Smooth muscle cell of the brain vasculature (primary cell): ENCODE measurements at regions not wholly inside any gene's neighbourhood (a gene's known extent, or its start where the extent isn't known, plus 50 kb on each side); places are given as distances from the start of the nearest gene placed in this dataset.
"Not testable (repeated sequence)": the region's sequence is repeated elsewhere in the genome, so short reads cannot be mapped to it uniquely, and the experiment has no call there.

Experiments used
- DNase-seq: peaks from one replicate; pipeline ENCODE4 v3.0.0-alpha.2; 2012; ENCODE audit warnings: low read depth, low spot score

DNA sequence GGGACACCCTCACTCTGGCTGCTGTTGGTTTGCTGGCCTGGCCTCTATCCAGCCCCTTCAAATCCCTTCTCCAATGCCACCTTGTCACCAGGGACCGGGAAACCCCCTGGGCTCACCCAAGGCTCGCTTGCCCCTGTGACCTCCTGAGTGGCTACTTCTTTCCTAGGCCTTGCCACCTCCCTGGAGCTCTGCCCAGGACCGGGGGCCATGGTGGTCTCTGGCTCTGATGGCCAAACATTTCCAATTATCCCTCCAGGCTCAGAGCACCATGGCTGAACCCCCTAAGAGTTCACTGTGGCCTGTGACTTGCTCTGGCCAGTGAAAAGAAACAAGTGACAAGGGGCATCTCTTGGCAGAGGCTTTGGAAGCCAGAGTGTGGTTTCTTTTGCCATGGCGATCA lies 237.6 kb downstream of the TFCP2L1 start:
- no peak for DNase-seq

DNA sequence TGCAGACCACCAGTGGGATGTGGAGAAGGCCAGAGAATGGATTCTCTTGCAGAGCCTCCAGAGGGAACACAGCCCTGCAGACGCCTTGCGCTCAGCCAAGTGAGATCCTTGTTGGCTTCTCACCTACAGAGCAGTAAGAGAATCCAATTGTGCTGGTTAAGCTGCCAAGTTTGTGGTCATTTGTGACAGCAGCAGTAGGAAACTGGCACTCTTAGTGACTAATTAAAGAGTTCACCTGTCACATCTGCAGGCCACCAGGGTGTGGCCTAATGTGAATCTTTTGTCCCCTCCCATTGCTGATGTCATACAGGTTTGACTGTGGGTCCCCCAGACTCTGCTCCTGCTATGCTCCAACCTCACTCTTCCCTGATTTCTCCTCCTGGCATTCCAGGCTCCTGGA lies 235.9 kb downstream of the TFCP2L1 start:
- DNase-seq: no peak

DNA sequence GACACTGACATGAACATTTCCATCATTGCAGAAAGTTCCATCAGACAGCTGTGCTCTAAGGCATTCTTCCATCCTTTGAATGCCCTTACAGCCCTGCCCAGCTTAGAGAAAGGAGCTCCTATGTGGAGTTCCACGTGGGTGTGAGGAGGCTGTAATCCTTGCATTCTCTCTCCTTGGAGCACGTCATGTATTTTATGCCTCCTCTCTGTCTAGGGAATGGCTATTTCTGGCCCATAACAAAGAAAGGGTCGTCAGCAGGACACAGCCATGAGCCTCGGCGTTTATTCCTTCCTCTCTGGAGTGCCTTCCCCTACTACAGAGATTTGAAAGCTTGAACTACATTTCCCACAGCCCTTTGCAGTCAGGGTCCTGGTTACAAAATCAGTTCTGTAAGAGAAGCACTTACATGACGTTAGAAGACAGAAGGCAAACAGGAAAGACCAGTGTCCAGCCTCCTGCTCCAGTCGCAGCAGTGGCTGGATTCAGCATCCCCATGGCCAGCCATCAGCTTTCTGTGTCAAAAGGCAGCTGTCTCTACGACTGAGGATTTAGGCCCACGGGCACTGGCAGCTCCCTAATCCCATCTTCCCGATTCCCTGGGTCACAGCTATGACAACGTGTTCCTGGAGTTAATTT lies 234.9 kb downstream of the TFCP2L1 start:
- no peak for DNase-seq

- DNase-seq: no peak
Observed at GRCh38 chr2:121051311-121051710, 233.7 kb downstream of the TFCP2L1 start.

- no peak for DNase-seq
Observed at GRCh38 chr2:121052023-121052422, 233.0 kb downstream of the TFCP2L1 start.

- no peak for DNase-seq
Observed at GRCh38 chr2:121052521-121052920, 232.5 kb downstream of the TFCP2L1 start.

DNA sequence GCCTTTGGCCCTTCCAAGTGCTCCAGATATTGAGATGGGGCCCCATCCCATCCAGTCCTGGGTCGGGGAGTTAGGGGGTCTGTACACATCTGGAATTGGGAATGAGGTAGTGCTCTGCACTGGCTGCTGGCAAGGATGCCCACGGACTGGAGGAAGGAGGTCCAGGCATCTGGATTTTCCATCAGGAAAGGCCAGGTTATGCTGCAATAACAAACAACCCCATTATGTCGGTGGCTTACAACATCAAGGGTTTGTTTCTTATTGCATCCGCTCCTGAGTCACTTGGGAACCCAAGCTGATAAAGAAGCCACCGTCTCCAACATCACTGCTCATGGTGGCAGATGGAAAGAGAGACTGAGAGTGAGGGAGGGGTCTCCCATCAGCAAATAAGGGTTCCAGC lies 229.9 kb downstream of the TFCP2L1 start:
- DNase-seq: no peak

GRCh38 chr2:121055501-121055900 lies 229.5 kb downstream of the TFCP2L1 start:
- no peak for DNase-seq

- DNase-seq: no peak
Observed at GRCh38 chr2:121058852-121059558, 226.0 kb downstream of the TFCP2L1 start.

GRCh38 chr2:121059651-121060649 lies 225.1 kb downstream of the TFCP2L1 start:
- no peak for DNase-seq

- DNase-seq: no peak
Observed at GRCh38 chr2:121061633-121062032, 223.4 kb downstream of the TFCP2L1 start.

GRCh38 chr2:121063471-121063870 lies 221.5 kb downstream of the TFCP2L1 start:
- no peak for DNase-seq

DNA sequence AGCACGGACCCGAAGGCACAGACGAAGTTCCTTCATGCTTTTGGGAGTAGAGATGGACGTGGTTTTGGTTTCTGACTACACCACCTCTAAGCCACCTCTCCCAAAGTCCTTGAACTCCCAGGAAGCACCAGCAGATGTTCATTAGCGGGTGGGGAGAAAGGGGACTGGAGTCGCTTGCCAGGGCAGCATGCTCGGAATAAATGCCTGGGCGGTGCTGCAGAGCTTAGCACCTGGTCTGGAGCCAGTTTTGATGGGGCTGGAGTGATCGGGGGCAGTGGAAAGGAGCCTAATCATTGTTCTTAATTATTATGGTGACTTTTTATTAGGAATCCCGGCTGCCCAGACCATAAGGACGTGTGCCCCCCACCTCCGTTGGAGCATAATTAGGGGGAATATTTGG lies 220.8 kb downstream of the TFCP2L1 start:
- no peak for DNase-seq

- no peak for DNase-seq
Observed at GRCh38 chr2:121065239-121065638, 219.8 kb downstream of the TFCP2L1 start.

DNA sequence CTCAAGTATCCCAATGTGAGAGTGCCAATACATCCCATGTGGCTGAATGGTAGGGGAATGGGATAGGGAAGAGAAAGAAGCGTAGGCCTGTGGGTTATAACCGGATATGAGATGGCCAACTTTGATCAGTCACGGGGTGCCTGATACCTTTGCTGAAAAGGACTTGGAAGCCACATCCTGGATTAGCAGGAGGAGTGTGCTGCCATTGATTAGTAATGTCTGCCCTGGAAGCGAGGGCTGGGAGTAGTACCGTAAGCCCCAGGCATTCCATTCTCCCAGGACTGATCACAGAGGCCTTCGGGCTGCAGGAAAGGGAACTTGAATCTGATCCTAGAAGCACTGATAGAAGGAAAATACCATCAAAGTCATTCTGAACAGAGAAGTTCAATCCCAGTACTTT lies 218.5 kb downstream of the TFCP2L1 start:
- DNase-seq: no peak

GRCh38 chr2:121068851-121069250 lies 216.2 kb downstream of the TFCP2L1 start:
- no peak for DNase-seq

GRCh38 chr2:121069434-121069969 lies 215.5 kb downstream of the TFCP2L1 start:
- DNase-seq: no peak

DNA sequence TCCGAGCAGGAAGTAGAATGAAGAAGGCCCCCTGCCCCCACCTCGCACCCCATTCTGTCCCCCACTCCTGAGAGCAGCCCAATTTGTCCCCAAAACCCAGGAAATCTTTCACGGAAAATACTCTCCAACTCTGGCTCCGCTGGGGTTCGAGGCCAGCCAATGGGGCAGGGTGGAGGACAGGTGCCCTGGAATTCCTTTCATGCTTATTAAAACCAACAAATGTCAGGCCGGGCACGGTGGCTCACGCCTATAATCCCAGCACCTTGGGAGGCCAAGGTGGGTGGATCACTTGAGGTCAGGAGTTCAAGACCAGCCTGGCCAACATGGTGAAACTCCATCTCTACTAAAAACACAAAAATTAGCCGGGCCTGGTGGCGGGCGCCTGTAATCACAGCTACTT lies 214.9 kb downstream of the TFCP2L1 start:
- not testable (repeated sequence) for DNase-seq

GRCh38 chr2:121071034-121071504 lies 213.9 kb downstream of the TFCP2L1 start:
- no peak for DNase-seq

GRCh38 chr2:121072784-121073183 lies 212.2 kb downstream of the TFCP2L1 start:
- no peak for DNase-seq

GRCh38 chr2:121073320-121074210 lies 211.4 kb downstream of the TFCP2L1 start:
- DNase-seq: no peak
